ENCODE measurements at regions not wholly inside any gene's neighbourhood (a gene's known extent, or its start where the extent isn't known, plus 50 kb on each side); places are given as distances from the start of the nearest gene placed in this dataset.

DNA sequence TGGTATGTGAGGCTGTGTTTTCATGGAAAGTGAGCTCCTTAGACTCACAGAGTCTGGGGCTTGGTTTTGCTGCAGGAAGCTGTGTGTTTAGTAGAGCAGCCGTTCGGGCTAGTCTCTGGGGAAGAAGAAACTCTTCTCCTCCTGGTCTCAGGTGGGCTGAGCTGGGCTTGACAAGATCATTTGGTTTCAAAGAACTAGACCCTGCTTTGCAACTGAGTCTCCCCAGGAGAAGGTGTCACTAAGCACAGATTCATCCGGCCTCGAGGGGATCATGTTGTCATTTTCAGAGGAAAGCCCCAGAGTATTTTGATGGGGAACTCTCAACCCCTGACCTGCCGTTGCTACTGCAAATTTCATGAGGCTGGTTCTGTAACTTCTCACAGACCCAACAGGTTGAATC, 188.5 kb downstream of the FAM43A start:
- no peaks in the 10 kb centered on the region for H3K9me3 ChIP-seq
- intact Hi-C loops (cut with DNase I, micrococcal nuclease), result no loop called here
- DNase-seq, result no peak
- TF ChIP-seq, protein P1, sequence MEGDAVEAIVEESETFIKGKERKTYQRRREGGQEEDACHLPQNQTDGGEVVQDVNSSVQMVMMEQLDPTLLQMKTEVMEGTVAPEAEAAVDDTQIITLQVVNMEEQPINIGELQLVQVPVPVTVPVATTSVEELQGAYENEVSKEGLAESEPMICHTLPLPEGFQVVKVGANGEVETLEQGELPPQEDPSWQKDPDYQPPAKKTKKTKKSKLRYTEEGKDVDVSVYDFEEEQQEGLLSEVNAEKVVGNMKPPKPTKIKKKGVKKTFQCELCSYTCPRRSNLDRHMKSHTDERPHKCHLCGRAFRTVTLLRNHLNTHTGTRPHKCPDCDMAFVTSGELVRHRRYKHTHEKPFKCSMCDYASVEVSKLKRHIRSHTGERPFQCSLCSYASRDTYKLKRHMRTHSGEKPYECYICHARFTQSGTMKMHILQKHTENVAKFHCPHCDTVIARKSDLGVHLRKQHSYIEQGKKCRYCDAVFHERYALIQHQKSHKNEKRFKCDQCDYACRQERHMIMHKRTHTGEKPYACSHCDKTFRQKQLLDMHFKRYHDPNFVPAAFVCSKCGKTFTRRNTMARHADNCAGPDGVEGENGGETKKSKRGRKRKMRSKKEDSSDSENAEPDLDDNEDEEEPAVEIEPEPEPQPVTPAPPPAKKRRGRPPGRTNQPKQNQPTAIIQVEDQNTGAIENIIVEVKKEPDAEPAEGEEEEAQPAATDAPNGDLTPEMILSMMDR (IDR thresholded peaks at IDR 0.05), result no peak
- H3K4me3 ChIP-seq, result no peak overlapping the region
- no peaks in the 10 kb centered on the region for H3K36me3 ChIP-seq (ENCODE audit: low read depth)
- peaks cover 44% of the 10 kb centered on the region for H3K4me1 ChIP-seq (ENCODE audit: low read depth)
- no peak for ATAC-seq

DNA sequence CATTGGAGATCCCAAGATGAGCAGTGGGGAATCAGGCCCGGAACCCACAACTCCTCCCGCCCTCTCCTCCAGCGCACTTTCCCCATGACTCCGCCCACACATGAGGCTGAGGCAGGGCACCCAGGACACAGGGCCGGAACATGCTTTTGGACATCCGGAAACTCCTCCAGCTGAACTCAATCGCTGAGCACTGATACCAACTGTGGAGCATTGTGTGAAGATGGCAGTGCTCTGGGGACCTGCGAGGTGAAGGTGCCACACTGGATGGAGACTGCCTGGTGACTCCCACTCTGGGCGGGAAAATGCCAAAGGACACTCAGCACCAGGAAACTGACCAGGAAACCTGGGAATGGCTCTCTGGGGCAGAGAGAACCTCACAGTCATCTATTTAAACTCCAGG, 189.1 kb downstream of the FAM43A start:
- TF ChIP-seq, protein P1 (IDR thresholded peaks at IDR 0.05), result no peak
- DNase-seq, result no peak
- intact Hi-C loops (cut with DNase I, micrococcal nuclease), result no loop called here
- no peak overlapping the region for H3K4me3 ChIP-seq
- no peaks in the 10 kb centered on the region for H3K36me3 ChIP-seq (ENCODE audit: low read depth)
- peaks cover 44% of the 10 kb centered on the region for H3K4me1 ChIP-seq (ENCODE audit: low read depth)
- no peaks in the 10 kb centered on the region for H3K9me3 ChIP-seq
- ATAC-seq, result no peak

DNA sequence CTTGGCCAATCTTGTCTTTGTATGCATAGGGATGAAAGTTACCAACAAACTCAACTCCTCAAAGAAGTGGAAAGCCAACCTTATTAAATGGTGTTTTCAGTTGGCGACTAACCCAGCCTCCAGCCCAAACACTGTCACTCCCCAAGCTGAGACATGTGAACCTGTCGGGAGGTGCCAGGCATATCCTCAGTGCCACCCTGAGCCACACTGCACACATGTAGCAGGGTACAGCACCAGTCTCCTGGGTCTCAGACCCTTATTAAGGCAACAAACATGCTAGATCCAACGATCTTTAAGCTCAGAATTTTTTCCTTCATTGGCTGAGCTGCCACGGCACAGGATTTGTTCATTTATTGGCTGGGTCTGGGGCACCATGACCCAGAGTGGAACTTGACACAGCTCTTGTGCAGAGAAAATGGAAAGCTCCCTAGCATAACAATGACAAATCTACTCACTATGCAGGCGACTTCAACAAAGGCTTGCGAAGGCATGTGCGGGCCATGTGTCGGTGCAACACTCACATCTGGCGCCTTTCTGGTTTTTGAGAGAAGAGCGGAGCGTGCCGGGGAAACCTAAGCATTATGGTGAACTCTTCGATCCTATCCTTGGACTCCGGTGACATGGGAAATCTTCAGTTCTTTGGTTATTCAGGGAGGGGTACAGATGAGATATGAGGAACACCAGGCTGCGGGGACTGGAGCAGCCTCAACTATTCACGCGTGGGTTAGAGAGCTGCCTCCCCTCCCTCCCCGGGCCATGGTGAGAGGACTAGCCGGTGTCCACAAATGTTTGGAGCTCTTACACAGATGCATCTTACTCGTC, 190.1 kb downstream of the FAM43A start:
- no peaks in the 10 kb centered on the region for H3K9me3 ChIP-seq
- ATAC-seq (no peak), DNase-seq (no peak)
- no peaks in the 10 kb centered on the region for H3K36me3 ChIP-seq (ENCODE audit: low read depth)
- H3K4me1 ChIP-seq (ENCODE audit: low read depth), result peaks cover 39% of the 10 kb centered on the region
- TF ChIP-seq, protein P1 (IDR thresholded peaks at IDR 0.05), result no peak
- intact Hi-C loops (cut with DNase I, micrococcal nuclease), result no loop called here
- no peak overlapping the region for H3K4me3 ChIP-seq

DNA sequence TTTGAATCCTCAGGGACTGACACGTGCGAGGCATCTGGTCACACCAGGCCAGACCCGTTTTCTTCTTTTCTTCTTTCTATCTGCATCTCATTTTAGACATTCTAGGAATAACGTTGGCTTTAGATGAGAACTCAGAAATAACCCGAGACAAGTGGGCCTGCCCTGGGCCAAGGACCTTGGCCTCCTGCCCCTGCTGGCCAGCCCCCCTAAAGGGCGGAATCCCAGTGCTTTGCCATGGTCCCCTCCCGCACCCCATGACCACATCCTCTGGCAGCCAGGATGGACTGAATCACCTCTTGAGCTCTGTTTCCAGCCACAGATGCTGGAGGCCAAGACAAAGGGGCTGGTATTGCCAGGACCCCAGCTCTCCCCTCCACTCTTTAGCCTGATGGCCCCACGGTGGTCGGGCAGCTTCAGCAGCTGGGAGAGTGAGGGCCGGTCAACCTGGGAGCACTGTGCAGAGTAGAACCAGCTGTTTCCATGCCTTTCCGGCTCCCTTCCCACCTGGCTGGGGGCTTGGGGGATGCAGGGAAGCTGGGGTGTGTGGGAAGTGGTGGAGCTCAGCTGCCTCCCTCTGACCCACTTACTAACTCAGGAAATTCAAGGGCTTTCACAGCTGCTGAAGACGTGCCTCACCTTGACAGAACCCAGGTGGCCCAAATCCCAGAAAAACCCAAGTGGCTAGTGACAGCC, 190.9 kb downstream of the FAM43A start:
- Histone ChIP-seq H3K4me3 (no peak overlapping the region), H3K4me1 (ENCODE audit: low read depth) (peaks cover 41% of the 10 kb centered on the region), H3K9me3 (no peaks in the 10 kb centered on the region), H3K36me3 (ENCODE audit: low read depth) (no peaks in the 10 kb centered on the region)
- intact Hi-C loops (cut with DNase I, micrococcal nuclease), result no loop called here
- DNase-seq (no peak), ATAC-seq (no peak)
- TF ChIP-seq, protein P1 (IDR thresholded peaks at IDR 0.05), result no peak

DNA sequence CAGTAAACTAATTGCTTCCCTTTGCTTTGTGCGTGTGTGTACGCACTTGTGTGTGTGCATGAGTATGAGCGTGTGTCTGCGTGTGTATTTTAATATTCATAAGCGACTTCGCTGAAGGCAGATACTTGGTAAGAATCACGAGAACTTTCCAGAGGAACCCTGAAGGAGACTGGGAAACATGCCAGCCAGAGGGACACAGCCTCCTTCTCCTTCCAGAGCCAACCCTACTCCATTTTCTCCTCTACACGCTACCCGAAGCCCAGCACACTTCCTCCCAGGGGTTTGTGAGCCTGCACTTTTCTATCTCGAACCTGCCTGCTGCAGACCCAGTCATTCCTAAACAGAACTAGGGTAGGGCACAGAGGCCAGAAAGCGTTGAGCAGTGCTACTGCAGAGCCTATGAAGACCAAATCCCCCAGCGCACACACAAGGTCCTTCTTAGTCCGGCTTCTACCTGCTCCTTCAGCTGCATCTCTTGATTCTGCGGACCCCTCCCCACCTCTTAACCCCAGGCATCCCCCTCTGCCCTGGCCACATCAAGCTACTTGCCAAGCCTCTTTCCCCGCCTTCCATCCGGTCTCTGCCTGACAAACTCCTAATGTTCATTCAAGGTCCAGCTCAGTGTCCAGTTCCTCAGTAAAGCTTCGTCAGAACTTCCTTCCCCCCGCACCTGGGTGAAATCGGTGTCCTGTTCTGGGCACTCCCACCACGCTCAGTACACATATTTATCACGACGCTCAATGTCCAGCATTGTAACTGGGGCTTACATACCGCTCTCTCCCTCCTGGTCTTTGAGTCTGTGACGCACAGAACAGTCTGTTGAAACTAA, 191.8 kb downstream of the FAM43A start:
- TF ChIP-seq, protein P1 (IDR thresholded peaks at IDR 0.05), result no peak
- no peaks in the 10 kb centered on the region for H3K9me3 ChIP-seq
- intact Hi-C loops (cut with DNase I, micrococcal nuclease), result no loop called here
- DNase-seq (no peak), ATAC-seq (no peak)
- no peaks in the 10 kb centered on the region for H3K36me3 ChIP-seq (ENCODE audit: low read depth)
- no peak overlapping the region for H3K4me3 ChIP-seq
- peaks cover 33% of the 10 kb centered on the region for H3K4me1 ChIP-seq (ENCODE audit: low read depth)
